ENCODE measurements at regions not wholly inside any gene's neighbourhood (a gene's known extent, or its start where the extent isn't known, plus 50 kb on each side); places are given as distances from the start of the nearest gene placed in this dataset.

- no peaks in the 10 kb centered on the region for H3K36me3 ChIP-seq (ENCODE audit: control insufficient read depth in 1 of 2, insufficient read depth in 2 of 2, low read length in 2 of 2)
These were observed 305.0 kb downstream of the HLX start for GRCh38 chr1:221184131-221184794.

GRCh38 chr1:221187174-221187573 lies 307.9 kb downstream of the HLX start:
- no peak overlapping the region for H4K91ac ChIP-seq (ENCODE audit: low read depth, low read length)
- no peaks in the 10 kb centered on the region for H3K4me1 ChIP-seq (ENCODE audit: control insufficient read depth in 1 of 2, insufficient read depth in 2 of 2, low read length in 2 of 2)
- H2BK5ac ChIP-seq (ENCODE audit: low read depth, low read length, poor library complexity) = no peak overlapping the region
- H2BK120ac ChIP-seq (ENCODE audit: insufficient read depth, low read length, poor library complexity) = no peak overlapping the region
- H3K23ac ChIP-seq (ENCODE audit: low read length) = no peak overlapping the region
- no peak overlapping the region for H3K9ac ChIP-seq (ENCODE audit: low read length)
- WGBS (ENCODE audit: extremely low coverage, insufficient coverage, insufficient read length) = no CpG with 5 or more reads among the region's 1 CpG
- H3K79me1 ChIP-seq (ENCODE audit: low read length) = no peaks in the 10 kb centered on the region
- H4K12ac ChIP-seq (ENCODE audit: low read depth, low read length) = no peak overlapping the region
- no peaks in the 10 kb centered on the region for H3K36me3 ChIP-seq (ENCODE audit: control insufficient read depth in 1 of 2, insufficient read depth in 2 of 2, low read length in 2 of 2)
- no peak overlapping the region for H3K4me3 ChIP-seq (ENCODE audit: low read depth, low read length)
- no peak for DNase-seq
- H3K79me2 ChIP-seq (ENCODE audit: control insufficient read depth, insufficient read depth, low read length, poor library complexity) = no peaks in the 10 kb centered on the region
- no peak overlapping the region for H3K14ac ChIP-seq (ENCODE audit: low read length)
- no peak overlapping the region for H2AFZ ChIP-seq (ENCODE audit: insufficient read depth, low read length, poor library complexity)
- no peak overlapping the region for H3K4me2 ChIP-seq (ENCODE audit: low read length)
- no peaks in the 10 kb centered on the region for H3K27me3 ChIP-seq (ENCODE audit: insufficient read depth, low read length)
- no peak overlapping the region for H3K27ac ChIP-seq (ENCODE audit: low read depth, low read length)
- no peak overlapping the region for H2BK12ac ChIP-seq (ENCODE audit: low read length)
- H3K18ac ChIP-seq (ENCODE audit: low read length) = no peak overlapping the region
- no peak overlapping the region for H4K8ac ChIP-seq (ENCODE audit: low read depth, low read length)
- H3K4ac ChIP-seq (ENCODE audit: low read depth, low read length) = no peak overlapping the region
- no peak overlapping the region for H2AK5ac ChIP-seq (ENCODE audit: low read length)
- H3K9me3 ChIP-seq (ENCODE audit: insufficient read depth, low read depth, low read length) = no peaks in the 10 kb centered on the region

More at GRCh38 chr1:221184131-221184794, 305.0 kb downstream of the HLX start:
- H4K12ac ChIP-seq (ENCODE audit: low read depth, low read length) = no peak overlapping the region
- WGBS (ENCODE audit: extremely low coverage, insufficient coverage, insufficient read length) = 100% methylated on average over 1 of the region's 3 CpGs
- no peak overlapping the region for H2AFZ ChIP-seq (ENCODE audit: insufficient read depth, low read length, poor library complexity)
- H2BK5ac ChIP-seq (ENCODE audit: low read depth, low read length, poor library complexity) = no peak overlapping the region
- no peak overlapping the region for H3K4me2 ChIP-seq (ENCODE audit: low read length)
- no peak overlapping the region for H3K9ac ChIP-seq (ENCODE audit: low read length)
- no peaks in the 10 kb centered on the region for H3K4me1 ChIP-seq (ENCODE audit: control insufficient read depth in 1 of 2, insufficient read depth in 2 of 2, low read length in 2 of 2)
- H3K14ac ChIP-seq (ENCODE audit: low read length) = no peak overlapping the region
- H3K79me2 ChIP-seq (ENCODE audit: control insufficient read depth, insufficient read depth, low read length, poor library complexity) = no peaks in the 10 kb centered on the region
- no peak overlapping the region for H2BK12ac ChIP-seq (ENCODE audit: low read length)
- H3K27ac ChIP-seq (ENCODE audit: low read depth, low read length) = no peak overlapping the region
- no peak overlapping the region for H4K8ac ChIP-seq (ENCODE audit: low read depth, low read length)
- H3K18ac ChIP-seq (ENCODE audit: low read length) = no peak overlapping the region
- H3K79me1 ChIP-seq (ENCODE audit: low read length) = no peaks in the 10 kb centered on the region
- no peak overlapping the region for H2BK120ac ChIP-seq (ENCODE audit: insufficient read depth, low read length, poor library complexity)
- no peak overlapping the region for H3K4me3 ChIP-seq (ENCODE audit: low read depth, low read length)
- H3K23ac ChIP-seq (ENCODE audit: low read length) = no peak overlapping the region
- H4K91ac ChIP-seq (ENCODE audit: low read depth, low read length) = no peak overlapping the region
- no peak overlapping the region for H3K4ac ChIP-seq (ENCODE audit: low read depth, low read length)
- no peak overlapping the region for H2AK5ac ChIP-seq (ENCODE audit: low read length)
- H3K9me3 ChIP-seq (ENCODE audit: insufficient read depth, low read depth, low read length) = no peaks in the 10 kb centered on the region
- H3K27me3 ChIP-seq (ENCODE audit: insufficient read depth, low read length) = no peaks in the 10 kb centered on the region
- DNase-seq = no peak

- H4K8ac ChIP-seq (ENCODE audit: low read depth, low read length) = no peak overlapping the region
- no peak overlapping the region for H3K14ac ChIP-seq (ENCODE audit: low read length)
- no peak overlapping the region for H3K23ac ChIP-seq (ENCODE audit: low read length)
- no peaks in the 10 kb centered on the region for H3K79me2 ChIP-seq (ENCODE audit: control insufficient read depth, insufficient read depth, low read length, poor library complexity)
- no CpG with 5 or more reads among the region's 3 CpGs for WGBS (ENCODE audit: extremely low coverage, insufficient coverage, insufficient read length)
- no peak for DNase-seq
- no peak overlapping the region for H4K91ac ChIP-seq (ENCODE audit: low read depth, low read length)
- H3K79me1 ChIP-seq (ENCODE audit: low read length) = no peaks in the 10 kb centered on the region
- H3K4ac ChIP-seq (ENCODE audit: low read depth, low read length) = no peak overlapping the region
- H3K36me3 ChIP-seq (ENCODE audit: control insufficient read depth in 1 of 2, insufficient read depth in 2 of 2, low read length in 2 of 2) = no peaks in the 10 kb centered on the region
- H3K27ac ChIP-seq (ENCODE audit: low read depth, low read length) = no peak overlapping the region
- no peak overlapping the region for H3K9ac ChIP-seq (ENCODE audit: low read length)
- H2AFZ ChIP-seq (ENCODE audit: insufficient read depth, low read length, poor library complexity) = no peak overlapping the region
- H2AK5ac ChIP-seq (ENCODE audit: low read length) = no peak overlapping the region
- H3K9me3 ChIP-seq (ENCODE audit: insufficient read depth, low read depth, low read length) = no peaks in the 10 kb centered on the region
- H2BK120ac ChIP-seq (ENCODE audit: insufficient read depth, low read length, poor library complexity) = no peak overlapping the region
- no peak overlapping the region for H2BK12ac ChIP-seq (ENCODE audit: low read length)
- no peaks in the 10 kb centered on the region for H3K4me1 ChIP-seq (ENCODE audit: control insufficient read depth in 1 of 2, insufficient read depth in 2 of 2, low read length in 2 of 2)
- H3K4me3 ChIP-seq (ENCODE audit: low read depth, low read length) = no peak overlapping the region
- no peaks in the 10 kb centered on the region for H3K27me3 ChIP-seq (ENCODE audit: insufficient read depth, low read length)
- no peak overlapping the region for H4K12ac ChIP-seq (ENCODE audit: low read depth, low read length)
- H3K4me2 ChIP-seq (ENCODE audit: low read length) = no peak overlapping the region
- no peak overlapping the region for H2BK5ac ChIP-seq (ENCODE audit: low read depth, low read length, poor library complexity)
- no peak overlapping the region for H3K18ac ChIP-seq (ENCODE audit: low read length)
These were observed 309.2 kb downstream of the HLX start for GRCh38 chr1:221188458-221188857.

DNA sequence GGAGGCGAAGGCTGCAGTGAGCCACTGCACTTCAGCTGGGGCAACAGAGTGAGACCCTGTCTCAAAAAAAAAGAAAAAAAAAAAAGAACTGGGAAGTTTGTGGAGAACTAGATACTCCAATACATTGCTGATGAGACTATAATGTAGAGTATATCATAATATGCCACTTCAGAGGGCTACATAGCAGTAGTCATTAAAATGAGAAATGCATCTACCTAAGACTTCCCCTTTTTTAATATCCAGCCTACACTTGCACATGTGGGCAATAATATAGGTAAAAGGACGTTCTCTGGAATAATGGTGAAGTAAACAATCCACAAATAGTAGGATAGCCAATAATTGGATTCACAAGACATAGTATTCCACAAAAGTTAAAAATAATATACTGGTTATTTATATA lies 311.0 kb downstream of the HLX start:
- H3K4me2 ChIP-seq (ENCODE audit: low read length) = no peak overlapping the region
- no peaks in the 10 kb centered on the region for H3K4me1 ChIP-seq (ENCODE audit: control insufficient read depth in 1 of 2, insufficient read depth in 2 of 2, low read length in 2 of 2)
- H4K12ac ChIP-seq (ENCODE audit: low read depth, low read length) = no peak overlapping the region
- H3K79me2 ChIP-seq (ENCODE audit: control insufficient read depth, insufficient read depth, low read length, poor library complexity) = no peaks in the 10 kb centered on the region
- no peak overlapping the region for H2AK5ac ChIP-seq (ENCODE audit: low read length)
- no peak overlapping the region for H3K9ac ChIP-seq (ENCODE audit: low read length)
- no peaks in the 10 kb centered on the region for H3K27me3 ChIP-seq (ENCODE audit: insufficient read depth, low read length)
- H3K18ac ChIP-seq (ENCODE audit: low read length) = no peak overlapping the region
- no peak overlapping the region for H2BK5ac ChIP-seq (ENCODE audit: low read depth, low read length, poor library complexity)
- H3K79me1 ChIP-seq (ENCODE audit: low read length) = no peaks in the 10 kb centered on the region
- H3K27ac ChIP-seq (ENCODE audit: low read depth, low read length) = no peak overlapping the region
- H4K91ac ChIP-seq (ENCODE audit: low read depth, low read length) = no peak overlapping the region
- no peak overlapping the region for H3K4me3 ChIP-seq (ENCODE audit: low read depth, low read length)
- no peak overlapping the region for H3K4ac ChIP-seq (ENCODE audit: low read depth, low read length)
- H3K23ac ChIP-seq (ENCODE audit: low read length) = no peak overlapping the region
- H4K8ac ChIP-seq (ENCODE audit: low read depth, low read length) = no peak overlapping the region
- no CpG with 5 or more reads among the region's 2 CpGs for WGBS (ENCODE audit: extremely low coverage, insufficient coverage, insufficient read length)
- H3K14ac ChIP-seq (ENCODE audit: low read length) = no peak overlapping the region
- no peak overlapping the region for H2BK12ac ChIP-seq (ENCODE audit: low read length)
- no peak overlapping the region for H2AFZ ChIP-seq (ENCODE audit: insufficient read depth, low read length, poor library complexity)
- DNase-seq = no peak
- no peaks in the 10 kb centered on the region for H3K36me3 ChIP-seq (ENCODE audit: control insufficient read depth in 1 of 2, insufficient read depth in 2 of 2, low read length in 2 of 2)
- H2BK120ac ChIP-seq (ENCODE audit: insufficient read depth, low read length, poor library complexity) = no peak overlapping the region
- no peaks in the 10 kb centered on the region for H3K9me3 ChIP-seq (ENCODE audit: insufficient read depth, low read depth, low read length)

All from trophoblast cell (in vitro differentiated cells and primary cell).